DMS 273 treated with DMSO at 0.1 percent for 48 hours (cell line): ENCODE measurements at regions not wholly inside any gene's neighbourhood (a gene's known extent, or its start where the extent isn't known, plus 50 kb on each side); places are given as distances from the start of the nearest gene placed in this dataset.

Experiments
- DNase-seq: peaks from one replicate; lab custom pipeline; 2025; lab: John Stamatoyannopoulos, UW

DNA sequence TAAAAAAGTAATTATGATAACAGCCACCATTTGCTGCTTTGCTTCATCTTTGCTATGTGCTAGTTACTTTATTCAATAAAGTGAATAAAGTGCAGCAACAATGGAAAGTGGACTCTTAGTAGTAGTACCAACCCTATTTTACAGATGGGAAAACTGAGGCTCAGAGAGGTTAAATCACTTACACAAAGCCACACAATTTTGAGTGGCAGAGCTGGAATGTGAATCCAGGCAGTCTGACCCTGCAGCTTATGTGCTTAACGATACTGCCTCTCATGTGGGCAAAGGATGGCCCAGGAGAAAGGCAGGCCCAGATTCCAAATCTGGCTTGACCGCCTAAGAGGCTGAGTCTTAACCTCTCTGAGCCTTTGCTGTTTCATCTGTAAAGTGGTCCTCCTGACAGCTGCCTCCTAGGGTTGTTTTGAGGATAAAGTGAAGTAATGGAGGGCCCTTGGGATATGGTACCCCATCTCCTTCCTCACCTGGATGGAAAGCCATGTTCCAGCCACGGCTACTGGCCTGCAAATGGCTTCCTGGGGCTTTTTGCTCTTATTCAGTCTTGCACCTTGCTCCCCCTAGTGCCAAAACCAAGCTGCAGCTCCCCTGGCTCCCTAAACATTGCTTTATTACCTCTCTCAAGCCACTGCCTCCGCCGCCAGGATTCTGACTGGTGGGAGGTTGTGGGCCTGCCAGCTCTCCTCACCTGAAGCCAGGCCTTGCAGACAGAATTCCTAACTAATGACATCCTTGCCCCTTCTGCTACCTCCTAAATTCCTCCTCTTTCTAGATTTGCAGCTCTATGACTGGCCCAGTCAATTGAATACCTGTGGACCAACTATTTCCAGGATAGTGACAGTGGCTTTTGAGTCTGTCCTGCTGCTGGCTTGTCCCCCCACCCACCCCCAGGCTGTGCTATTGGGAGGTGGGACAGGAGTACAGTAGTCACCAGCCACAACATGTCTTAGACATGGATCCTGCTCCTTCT is 283.3 kb upstream of the PWP1 start:
- no peak for DNase-seq

- peak; percentile 3 for DNase-seq
Observed at GRCh38 chr12:107404981-107405380, 280.6 kb upstream of the PWP1 start.

DNA sequence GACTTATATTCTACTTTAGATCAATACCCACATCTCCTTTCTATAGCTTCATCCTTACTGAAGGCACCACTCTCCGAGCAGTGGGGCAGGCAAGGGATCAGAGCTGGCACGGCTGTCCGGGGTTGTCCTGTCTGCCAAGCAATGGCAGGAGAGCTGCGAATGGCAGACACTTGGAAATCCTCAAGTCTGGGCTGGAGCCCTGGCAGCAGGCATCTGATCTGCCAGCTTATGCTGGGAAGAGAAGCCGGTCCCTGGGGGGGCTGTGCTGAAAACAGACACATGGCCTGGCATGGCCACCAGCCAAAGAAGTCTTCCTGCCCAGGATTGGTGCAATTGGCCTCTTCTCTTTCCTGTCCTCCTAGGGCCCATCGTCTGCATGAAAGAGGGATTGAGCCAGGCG is 280.2 kb upstream of the PWP1 start:
- DNase-seq, result peak; percentile 53

DNA sequence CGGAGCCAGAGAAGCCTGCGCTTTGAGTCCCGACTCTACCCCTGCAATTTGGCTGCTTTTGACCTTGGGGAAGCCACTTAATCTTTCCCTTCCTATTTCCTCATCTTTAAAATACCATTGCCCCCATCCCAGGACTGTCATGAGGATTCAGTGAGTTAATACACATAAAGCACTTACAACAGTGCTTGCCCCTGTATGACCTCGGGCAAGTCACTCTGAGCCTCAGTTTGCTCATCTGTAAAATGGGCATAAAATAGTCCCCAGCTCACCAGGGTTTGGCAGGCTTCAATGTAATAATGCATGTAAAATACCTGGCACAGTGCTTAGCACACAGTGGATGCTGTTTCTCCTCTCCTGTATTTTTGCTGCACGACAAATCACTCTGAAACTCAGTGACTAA is 278.7 kb upstream of the PWP1 start:
- DNase-seq, result no peak

GRCh38 chr12:107411792-107412535 is 273.6 kb upstream of the PWP1 start:
- DNase-seq, result no peak

DNA sequence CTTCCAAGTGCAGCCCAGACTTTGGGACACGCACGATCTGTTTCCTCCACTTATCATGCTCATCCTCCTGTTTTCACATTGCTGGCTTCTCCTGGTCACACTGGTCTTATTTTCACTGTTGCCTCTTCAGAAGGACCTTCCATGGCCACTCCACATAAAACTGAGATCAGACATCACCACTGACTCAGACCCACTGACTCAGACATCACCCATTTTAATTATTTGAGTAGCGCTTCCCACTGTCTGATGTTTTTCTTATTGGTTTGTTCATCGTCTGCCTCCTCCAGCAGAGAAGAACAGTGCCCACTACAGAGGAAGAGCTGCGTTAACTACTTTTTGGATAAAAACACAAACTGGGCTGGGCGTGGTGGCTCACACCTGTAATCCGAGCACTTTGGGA is 270.5 kb upstream of the PWP1 start:
- no peak for DNase-seq

GRCh38 chr12:107415834-107416233 is 269.8 kb upstream of the PWP1 start:
- DNase-seq, result no peak

GRCh38 chr12:107417004-107417403 is 268.6 kb upstream of the PWP1 start:
- no peak for DNase-seq

GRCh38 chr12:107418981-107419380 is 266.6 kb upstream of the PWP1 start:
- no peak for DNase-seq

DNA sequence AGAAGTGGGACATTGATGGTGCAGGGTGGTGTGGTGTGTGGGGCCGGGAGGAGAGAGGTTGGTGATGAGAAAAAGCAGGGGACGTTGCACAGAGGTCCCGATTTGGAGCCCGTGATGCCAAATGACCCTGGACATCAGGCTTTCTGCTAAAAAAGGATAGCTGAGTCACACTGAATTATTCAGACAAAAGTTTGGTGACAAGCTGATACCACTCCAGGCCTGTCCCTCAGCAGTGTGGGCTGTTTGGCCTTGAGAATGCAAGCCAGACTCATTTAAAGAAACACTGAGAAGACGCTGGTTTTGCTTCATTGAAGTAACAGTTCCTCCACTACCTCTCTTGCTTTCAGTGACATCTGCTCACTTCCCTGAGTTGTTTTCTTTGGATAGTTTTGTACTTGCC is 262.1 kb upstream of the PWP1 start:
- DNase-seq, result no peak

GRCh38 chr12:107429006-107429705 is 256.4 kb upstream of the PWP1 start:
- no peak for DNase-seq

DNA sequence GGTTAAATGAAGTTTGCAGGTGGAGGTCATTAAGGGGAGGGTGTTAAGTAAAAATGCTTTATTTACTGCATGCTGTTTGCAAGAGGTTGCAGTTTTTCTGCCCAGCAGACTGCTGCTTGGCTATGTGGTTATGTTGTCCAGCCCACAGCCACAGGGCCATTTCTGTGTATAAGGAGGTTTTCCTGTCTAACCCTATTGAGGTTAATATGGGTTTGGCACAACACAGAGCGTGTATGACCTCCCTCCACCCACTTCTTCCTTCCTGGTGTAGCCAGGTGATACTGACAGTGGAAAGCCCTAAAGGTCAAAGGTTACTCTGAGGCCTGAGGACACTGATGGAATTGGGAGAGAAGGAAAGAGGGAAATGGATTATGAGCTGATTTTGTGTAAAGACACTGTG is 253.7 kb upstream of the PWP1 start:
- no peak for DNase-seq

DNA sequence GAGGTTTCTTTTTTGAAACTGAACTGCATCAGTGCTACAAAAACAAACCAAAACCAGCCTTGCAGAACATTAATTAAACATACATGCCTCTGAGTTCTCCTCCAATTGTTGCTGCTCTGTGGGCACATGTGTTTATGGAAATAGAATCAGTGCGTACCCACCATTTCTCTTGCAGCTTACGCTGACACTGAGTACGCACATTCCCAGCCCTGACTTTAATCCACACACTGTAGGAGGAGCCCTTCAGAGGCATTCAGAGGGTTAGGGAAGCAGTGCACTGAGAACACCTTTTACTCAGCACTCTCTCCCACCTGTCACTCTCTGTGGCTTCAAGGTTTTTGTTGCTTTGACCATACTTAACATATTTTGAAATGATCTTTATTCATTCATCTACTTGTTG is 250.5 kb upstream of the PWP1 start:
- DNase-seq, result no peak

GRCh38 chr12:107435520-107435919 is 250.1 kb upstream of the PWP1 start:
- no peak for DNase-seq

- DNase-seq, result no peak
Observed at GRCh38 chr12:107436376-107436775, 249.2 kb upstream of the PWP1 start.

- DNase-seq, result no peak
Observed at GRCh38 chr12:107436836-107437235, 248.8 kb upstream of the PWP1 start.

GRCh38 chr12:107437954-107438353 is 247.6 kb upstream of the PWP1 start:
- no peak for DNase-seq

DNA sequence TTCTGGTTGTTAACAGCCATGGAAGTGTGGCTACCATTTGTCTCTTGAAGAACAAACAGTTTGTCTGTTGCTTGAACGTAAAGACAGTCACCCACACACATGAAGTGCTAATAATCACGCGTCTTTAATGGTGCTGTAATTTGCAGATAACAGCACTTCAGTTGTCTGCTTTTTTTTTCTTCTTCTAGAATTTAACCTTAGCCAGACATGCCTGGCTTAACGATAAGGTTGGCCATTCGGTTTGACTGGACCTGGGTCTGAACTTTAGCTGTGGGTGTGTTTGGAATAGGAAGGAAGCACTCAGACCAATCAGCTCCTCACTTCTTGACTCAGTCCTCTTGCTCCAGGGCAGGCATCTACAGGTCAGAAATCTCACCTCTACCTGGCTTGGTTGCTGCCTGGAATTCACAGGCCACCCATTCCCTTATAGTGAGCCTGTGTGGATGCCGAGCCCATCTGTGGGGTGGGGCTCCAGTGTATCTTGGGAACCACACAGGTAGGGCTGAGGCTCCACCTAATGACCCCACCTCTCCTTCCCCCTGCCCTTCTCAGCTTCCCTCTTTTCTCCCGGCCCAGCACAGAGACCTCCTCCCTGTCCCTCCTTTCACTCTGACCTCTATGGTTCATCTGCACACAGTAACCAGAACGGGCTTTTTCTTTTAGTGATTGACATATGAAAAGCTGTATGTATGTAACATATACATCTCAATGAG is 246.4 kb upstream of the PWP1 start:
- DNase-seq, result no peak

DNA sequence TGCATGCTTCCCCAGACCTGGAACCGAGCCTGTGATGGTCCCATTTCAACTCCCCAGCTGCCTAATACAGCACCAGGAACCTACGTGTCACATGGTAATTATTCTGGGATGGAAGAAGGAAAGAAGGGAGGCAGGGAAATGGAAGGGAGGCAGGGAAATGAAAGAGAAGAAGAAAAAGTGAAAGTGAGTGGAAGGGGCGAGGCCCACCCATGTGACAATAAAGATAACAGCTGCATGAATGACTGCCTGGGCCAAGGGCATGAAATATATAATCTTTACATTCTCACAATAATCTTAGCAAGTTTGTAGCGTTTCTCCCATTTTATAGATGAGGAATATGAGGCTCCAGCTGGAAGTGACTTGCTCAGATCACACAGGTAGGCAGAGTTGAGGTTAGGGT is 245.0 kb upstream of the PWP1 start:
- no peak for DNase-seq

DNA sequence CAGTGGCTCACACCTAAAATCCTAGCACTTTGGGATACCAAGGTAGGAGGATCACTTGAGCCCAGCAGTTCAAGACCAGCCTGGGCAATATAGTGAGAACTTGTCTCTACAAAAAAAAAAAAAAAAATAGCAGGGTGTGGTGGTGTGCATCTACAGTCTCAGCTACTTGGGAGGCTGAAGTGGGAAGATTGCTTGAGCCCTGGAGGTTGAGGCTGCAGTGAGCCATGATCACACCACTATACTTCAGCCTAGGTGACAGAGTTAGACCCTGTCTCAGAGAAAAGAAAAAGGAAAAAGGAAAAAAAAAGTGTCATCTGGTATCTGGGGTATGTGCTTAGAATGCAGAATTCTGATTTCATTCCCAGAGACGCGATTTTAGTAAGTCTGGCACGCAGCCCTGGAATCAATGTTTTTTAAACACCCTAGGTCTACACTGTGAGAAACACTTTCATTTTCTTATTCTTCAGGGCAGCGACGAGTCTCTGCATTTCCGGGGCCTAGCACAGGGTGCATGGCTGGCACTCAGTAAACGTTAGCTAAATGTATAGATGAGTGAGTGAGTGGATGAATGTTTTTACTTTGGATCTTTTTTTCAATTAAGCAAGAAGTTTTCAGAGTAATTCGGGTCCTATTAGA is 243.8 kb upstream of the PWP1 start:
- DNase-seq, result no peak

DNA sequence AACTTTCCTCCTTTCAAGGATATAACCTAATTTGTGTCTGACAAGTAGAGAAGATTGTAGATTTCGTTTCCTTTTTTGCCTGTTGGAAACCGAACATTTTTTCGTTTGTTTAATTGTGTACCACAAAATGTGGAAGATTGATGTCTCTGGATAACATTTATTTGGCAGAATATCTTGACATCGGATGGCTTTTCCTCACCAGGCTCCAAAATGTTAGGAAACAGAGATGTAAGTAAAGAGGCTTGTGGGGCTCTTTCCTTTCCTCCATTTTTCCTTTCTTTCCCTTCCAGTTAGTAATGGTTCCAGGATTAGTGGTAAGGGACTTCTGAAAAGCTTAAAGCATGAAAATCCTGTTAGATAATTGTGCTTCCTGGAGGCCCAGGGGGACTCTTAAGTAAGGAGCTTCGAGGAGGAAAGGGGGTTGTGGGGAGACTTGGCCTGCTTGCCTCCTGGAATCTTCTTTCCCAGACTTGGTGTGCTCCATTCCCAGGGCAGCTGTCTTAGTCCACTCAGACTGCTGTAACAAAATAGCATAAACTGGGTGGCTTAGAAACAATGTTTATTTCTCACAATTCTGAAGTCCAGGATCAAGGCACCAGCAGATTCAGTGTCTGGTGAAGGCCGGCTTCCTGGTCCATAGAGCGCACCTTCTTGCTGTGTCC is 243.1 kb upstream of the PWP1 start:
- no peak for DNase-seq
